GM18867 (cell line): ENCODE measurements at regions not wholly inside any gene's neighbourhood (a gene's known extent, or its start where the extent isn't known, plus 50 kb on each side); places are given as distances from the start of the nearest gene placed in this dataset.

ENCODE experiments used
- ATAC-seq: cut with Tn5 transposase; IDR thresholded peaks from one replicate; pipeline ENCODE4 v1.9.1; 2021; ENCODE audit warnings: mild to moderate bottlenecking, moderate library complexity; ENCODE audit not compliant: unreplicated experiment

DNA sequence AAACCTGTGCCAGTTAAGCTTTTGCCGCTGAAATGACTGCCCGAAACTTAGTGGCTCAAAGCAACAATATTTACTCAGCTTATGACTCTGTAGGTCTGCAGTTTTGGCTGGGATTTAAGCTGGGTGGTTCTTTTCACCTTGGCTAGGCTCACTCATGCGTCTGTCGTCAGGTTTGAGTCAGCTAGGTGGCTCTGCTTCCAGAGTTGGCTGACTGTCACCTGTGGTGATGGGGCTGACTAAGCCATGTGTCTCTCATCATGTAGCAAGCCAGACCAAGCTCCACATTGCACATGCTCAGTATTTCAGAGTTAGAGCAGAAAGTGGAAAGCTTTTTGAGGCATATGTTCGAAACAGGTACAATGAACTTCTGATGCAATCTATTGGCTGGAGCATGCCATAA, 354.8 kb downstream of the MEIS1 start:
- ATAC-seq = no peak

DNA sequence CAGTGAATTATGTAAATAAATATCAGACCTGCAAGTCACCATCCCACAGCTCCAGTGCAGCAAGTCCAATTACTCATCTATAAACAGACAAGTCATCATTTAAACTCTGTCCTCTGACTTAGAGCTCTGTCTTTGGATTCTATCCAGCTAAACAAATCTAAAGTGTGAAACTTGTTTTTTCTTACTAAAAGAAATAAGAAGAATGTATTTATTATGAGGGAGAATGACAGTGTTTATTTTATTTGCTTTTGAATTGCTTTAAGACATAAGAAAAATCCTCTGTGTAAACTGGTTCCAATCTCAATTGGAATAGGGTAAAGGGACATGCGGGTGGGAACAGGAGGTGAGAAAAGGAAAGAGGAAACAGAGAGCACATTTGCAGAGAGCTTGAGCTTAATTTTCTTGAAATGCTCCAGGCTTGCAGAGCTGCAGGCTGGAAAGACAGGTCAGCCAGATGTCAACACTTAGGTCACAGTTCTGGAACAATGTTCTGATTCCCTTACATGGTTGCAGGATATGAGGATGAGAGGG, 355.8 kb downstream of the MEIS1 start:
- ATAC-seq = no peak

DNA sequence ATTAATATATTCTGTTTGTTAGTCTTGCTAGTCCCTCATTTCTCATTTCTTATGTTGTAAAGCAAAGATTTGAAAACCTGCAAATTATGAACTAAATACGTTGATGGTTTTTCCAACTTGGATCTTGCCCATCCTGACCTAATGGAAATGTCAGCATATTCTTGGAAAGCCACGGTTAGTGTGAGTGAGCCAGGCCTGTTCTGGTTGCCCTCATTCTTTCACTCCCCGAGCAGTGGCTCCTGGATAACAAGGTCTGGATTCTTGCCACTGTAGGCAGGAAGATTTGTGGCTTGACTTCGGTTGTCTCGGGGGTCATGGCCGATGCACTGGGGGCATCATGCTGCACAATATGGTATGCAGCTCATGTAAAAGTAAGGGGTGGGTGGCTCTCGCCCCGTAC, 359.1 kb downstream of the MEIS1 start:
- ATAC-seq = no peak

DNA sequence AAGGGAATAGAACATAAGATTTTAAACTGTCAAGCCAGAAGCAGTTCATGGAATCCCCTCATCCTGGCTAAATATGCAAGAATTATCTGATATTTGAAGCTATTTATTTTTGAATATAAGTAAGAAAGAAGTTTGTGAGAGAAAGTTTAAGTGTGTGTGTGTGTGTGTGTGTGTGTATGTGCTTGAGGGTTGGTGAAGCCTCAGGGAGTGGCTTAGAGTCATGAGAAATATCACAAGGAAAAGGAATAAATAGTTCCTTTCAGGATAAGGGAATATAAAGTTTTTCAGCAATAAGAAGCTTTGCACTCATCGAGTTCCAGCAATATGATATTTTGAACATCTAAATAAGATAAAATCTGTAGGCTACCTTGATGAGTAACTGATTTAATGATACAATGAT, 359.6 kb downstream of the MEIS1 start:
- ATAC-seq = no peak

DNA sequence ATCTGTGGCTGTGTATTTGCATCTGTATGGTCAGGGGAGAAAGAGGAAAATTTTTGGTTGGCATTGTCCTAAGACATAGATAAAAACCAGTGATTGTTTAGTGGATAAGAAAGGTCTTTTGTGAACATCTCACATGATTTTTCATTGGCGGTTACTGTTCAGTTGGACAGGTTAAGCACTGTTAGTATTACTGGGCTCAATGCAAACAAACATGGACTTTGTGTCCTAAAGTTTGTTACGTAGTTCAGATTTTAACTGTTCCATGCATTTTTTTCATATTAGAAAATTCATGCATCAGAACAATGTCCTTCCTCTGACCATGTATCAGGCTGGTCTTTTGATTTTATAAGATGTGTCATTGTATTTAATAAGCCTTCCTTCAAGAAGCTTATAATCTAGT, 368.0 kb downstream of the MEIS1 start:
- ATAC-seq = no peak

DNA sequence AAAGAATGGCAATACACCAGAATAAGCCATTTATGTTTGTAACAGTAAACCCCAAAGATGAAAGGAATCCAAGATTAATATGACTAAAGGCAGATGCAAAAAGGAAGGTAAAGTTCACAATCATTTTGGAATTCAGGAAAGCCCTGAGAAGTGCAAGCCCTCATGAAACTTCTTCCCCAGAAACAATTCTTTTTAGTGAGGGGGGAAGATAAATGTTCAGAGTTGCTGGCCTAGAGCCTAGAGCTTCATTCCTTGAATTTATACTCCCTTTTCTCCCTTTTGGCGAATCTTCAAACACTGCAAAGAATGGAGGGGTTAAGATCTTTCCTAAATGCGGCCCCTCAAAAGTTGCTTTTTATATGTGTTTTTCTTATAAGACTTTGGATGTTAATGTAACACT, 368.8 kb downstream of the MEIS1 start:
- ATAC-seq = no peak

DNA sequence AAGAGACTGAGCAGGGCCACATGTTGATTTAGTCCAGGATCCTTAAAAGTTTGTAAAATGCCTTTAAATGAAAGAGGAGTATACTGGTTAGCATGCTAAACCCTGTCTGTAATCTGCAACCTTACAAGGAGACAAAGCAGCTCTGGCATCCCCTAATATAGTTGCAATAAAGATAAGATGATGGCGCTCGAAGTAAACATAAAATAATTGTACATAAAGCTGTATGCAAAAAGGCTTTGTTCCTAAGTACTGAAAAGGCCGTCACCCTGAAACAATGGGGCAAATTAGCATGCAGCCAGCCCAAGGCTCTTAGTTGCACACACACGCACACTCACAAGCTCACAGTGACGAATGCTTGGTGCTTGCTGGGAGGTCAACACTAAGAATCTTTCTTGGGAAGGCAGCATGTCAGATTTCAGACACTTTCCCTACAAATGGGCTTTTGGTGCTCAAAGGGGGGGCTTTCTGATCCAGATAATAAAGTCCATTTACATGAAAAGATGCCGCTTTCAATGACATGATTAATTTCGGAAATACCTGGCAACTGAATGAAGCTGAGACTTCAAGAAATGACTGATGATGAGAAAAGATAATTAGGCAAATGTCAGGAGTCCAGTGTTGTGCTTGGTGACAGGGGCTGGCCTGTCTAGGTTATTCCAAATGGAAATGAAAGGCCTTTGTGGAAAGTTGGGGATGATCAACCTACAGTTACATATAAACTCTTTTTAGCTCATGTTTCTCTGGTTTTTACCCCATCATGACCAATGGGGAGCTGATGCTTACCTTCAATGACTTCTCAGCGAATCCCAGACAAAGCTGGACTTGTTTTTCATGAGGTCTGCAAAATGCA, 370.3 kb downstream of the MEIS1 start:
- no peak for ATAC-seq

DNA sequence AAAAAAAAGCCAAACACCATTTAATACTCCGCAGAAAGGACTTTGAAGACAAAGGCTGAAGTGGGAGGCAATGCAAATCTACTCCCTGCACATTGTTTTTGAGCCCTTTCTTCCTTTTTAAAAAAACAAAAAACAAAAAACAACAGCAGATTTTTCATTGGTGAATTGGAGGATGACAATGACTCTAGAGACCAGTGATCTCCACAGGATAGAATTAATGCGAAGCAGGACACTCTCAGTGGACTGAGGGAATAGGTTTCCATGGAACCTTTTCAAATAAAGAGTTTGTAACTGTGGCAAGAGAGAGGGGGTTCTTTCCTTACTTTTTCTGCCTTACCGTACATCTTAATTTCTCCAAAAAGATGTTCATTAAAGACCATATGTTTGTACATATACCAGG, 371.0 kb downstream of the MEIS1 start:
- no peak for ATAC-seq

DNA sequence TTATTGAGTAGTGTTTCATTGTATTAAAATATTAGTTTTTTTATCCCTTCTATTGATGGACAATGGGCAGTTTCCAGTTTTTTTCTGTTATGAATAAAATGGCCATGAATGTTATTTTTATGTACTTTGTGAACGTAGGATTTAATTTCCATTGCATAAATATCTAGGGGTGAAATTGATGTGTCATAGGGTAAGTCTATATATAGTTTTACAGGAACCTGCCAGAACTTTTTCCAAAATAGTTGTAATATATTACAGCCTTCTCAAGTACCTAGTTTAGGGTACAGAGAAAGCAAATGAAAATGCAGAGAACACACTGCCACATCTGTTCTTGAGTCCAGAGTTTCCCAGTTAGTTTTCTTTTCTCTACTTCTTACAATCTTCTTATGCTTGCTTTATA, 378.6 kb downstream of the MEIS1 start:
- ATAC-seq = no peak

DNA sequence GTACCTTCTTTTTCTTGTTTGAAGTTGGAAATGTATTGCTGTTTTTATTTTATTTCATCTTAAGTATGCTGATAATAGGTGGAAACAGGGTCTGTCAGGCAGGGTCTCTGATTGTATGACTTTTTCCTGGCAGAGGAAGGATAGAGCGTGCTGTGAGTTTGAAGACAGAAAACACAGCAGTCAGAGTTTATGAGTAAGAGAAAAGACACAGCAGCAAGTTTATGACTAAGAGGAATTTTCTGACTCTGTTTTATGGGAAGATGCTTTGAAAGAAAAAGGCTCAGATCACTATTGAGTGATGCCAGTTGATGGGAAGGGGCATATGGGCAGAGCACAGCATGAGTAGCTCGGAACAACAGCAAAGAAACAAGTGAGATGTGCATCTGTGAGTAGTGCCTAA, 379.1 kb downstream of the MEIS1 start:
- ATAC-seq = no peak

DNA sequence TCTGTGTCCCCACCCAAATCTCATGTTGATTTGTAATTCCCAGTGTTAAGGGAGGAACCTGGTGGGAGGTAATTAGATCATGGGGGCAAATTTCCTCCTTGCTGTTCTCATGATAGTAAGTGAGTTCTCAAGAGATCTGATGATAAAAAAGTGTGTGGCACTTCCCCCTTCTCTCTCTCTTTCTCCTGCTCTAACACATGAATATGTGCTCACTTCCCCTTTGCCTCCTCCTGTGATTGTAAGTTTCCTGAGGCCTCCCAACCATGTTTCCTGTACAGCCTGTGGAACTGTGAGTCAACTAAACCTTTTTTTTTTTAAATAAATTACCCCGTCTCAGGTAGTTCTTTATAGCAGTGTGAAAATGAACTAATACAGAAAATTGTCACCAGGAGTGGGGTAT, 380.0 kb downstream of the MEIS1 start:
- no peak for ATAC-seq

DNA sequence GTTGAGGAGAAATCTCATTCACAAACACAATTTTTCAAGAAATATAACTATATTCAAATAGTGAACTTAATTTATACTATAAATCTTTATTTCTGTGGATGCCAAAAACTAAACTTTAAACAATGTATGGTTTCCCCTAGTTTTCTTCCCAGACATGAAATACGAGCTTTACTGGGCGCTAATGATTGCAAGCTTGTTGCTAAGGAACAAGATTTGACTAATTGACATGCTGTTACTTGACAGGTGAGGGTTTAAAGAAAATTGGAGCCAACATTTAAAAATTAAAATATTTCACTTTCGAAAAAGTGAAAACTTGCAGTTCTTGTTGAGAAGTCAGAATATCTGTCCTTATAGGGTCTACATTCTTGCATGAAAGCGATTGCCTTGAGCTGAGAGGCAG, 381.0 kb downstream of the MEIS1 start:
- ATAC-seq = no peak

DNA sequence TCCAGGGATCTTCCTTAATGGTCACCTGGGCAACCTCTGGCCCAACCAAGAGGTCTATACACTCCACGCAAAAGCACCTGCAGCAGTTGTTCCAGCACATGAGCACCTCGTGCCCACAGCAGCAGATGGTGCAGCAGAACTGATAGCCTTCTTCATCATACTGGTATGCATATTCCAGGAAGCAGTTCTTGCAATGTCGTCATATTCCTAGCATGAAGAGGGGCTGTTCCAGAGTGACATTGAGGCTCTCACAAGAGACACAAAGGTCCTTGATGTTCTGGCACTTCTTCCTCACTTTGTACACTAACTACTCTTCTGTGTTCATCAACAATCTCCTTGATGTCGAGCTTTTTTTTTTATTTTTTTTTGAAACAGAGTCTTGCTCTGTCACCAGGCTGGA, 386.2 kb downstream of the MEIS1 start:
- ATAC-seq = no peak

DNA sequence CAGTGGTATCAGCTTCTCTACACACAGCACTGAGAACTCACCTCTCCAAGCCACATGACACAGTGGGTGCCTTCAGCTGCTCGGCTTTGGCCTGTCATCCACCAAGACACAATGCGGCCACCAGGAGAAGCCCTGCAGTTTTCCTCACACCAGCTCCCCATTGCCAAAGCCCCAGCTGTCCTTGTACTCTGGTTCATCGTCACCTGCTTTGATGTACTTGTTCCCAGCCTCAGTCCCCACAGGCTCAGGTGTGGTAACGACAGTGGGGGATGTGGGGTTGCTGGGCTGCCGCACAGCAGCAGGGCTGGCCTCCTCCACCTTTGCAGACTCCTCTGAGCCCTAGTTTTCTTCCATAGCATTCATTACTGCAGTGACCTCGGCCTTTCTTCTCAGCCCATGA, 387.3 kb downstream of the MEIS1 start:
- no peak for ATAC-seq

DNA sequence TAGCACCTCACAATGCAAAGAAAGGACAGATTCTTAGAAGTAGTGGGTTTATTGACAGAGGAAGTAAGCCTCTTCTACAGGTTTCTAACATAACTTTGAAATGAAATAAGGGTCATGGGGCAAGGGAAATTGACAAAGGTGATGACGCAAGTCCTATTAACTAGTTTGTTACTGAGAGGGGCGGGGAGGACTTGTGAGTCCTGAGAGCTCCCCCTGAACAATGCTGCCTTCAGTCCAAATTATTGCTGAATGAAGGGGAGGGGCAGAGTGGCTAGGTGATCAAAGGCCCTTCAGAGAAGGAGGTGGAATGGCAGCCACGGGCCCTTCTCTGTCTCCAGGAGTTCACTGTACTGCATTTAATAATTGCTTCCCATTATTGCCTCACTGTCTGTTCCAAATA, 390.0 kb downstream of the MEIS1 start:
- no peak for ATAC-seq

DNA sequence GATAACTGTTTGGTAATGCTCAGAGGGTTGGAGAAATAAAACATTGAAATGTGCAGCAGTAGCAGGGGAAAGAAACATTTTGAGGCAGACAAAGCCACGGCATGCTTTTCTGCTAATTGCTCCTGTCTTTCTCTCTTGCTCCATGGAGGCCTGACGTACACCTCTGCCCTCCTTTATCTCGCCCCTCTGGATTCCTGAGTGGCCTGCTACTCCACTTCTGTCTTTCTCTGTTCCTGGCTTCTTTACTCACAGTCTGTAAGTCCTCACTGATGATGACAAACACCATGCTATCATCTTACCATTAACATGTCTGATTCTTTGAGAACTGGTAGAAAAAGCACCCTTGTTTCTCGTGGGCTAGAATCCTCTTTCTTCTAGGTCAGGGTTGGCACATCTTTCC, 392.9 kb downstream of the MEIS1 start:
- ATAC-seq = no peak

DNA sequence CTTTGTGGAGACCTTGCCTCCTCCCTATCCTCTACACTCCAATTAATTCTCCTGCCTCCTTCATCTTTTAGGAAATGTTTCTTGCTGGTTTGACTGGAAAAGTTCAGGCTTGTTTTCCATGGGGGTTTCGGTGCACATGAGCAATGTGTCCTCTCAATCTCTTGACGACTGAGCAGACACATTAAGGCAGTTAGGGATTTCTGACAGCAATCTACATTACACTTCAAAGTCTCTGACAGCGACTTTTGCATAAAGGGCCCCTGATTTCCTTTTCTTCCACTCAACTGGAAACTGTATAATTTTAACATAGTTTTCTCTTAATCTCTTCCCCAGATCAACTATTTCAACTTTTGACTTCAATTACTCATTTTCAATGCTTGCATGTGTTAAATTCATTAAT, 394.0 kb downstream of the MEIS1 start:
- ATAC-seq = no peak

DNA sequence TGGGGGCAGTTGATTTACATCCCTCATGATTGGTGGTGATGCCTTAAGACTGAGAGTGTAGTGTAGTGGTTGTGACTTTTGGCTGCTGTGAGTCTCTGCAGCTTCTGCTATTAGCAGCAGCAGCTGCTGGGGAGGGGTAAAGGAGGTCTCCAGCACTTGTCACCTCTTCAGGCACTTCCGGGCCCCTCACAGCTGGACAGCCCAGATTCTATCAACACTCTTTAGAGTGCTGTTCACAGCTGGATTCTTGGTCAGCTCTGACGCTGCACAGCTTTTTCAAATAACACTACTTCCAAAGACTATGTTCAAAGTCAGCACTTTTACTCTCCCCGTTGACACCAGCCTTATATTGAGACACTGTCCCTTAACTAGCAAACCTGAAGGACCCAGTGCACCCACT, 396.0 kb downstream of the MEIS1 start:
- no peak for ATAC-seq

DNA sequence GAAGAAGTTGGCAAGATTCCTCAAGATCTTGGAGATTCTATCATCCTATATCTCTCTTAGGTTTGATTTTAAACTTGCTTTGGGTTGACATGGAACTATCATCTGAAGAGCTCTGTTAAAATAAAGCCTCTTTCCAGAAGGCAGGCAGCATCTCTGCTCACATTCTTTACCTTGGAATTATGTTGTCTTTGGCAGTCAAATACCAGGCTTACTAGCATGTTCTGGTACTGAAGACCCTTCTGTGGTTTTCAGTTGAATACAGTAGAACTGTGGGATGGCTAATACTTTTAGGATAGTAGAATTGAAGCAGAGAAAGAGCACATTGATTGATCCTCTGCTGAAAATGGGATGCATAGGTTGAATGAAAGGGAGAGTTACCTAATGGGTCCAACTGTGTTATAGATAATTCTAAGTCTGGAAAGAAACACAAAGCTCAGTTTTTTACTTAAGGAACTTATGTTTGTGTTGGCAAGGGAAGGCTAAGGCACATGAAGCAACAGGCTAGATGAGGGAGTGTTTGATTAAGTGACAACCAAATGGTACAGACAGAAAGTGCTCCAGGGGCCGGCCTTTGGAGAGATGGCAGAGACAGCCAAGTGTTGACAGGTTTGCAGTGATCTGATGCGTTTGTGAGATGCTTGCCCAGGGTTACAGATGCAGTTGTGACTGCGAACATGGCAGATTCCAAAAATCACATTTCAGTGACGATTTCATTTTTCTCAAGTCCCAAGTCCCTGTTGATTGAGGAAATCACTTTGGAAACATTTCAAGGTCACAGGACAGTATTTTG, 397.9 kb downstream of the MEIS1 start:
- ATAC-seq = no peak

DNA sequence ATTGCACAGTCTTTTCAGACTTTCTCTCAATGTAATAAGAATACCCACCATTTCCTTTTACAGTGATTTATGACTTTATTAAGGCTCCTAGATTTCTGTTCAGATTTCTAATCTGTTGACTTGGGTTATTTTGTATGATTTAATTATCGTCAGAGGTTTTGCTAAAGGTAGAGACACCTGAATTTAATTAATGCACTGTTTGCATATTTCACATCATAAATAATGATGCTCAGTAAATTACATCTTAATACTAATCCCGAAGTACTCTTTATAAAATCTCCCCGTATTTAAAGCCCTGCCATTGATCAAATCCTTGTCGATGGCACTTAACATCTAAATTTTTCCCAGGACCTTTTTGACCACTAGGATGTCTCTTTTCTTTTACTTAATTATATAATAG, 399.9 kb downstream of the MEIS1 start:
- ATAC-seq = no peak

DNA sequence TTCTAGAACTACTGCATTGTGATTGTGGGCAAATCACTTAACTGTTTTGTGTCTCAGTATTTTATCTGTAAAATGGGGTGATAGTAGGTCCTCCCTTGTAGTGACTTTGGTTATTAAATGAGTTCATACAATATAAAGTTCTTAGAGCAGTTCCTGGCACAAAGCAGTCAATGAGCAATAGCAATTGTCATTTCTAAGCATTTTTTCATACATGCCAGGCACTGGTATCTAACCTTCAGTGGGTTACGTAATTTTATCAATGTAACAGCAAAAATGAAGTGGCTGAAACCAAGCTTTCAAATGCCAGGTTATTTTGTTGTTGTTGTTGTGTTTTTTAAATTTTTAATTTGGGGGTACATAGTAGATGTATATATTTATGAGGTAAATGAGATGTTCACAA, 401.9 kb downstream of the MEIS1 start:
- no peak for ATAC-seq
